ENCODE measurements at regions not wholly inside any gene's neighbourhood (a gene's known extent, or its start where the extent isn't known, plus 50 kb on each side); places are given as distances from the start of the nearest gene placed in this dataset.

- Histone ChIP-seq H3K27ac (no peak overlapping the region), H3K9me3 (ENCODE audit: low read depth) (no peaks in the 10 kb centered on the region), H2AFZ (no peak overlapping the region)
Measured at GRCh38 chr2:51237626-51238271, 205.8 kb upstream of the NRXN1 start.

DNA sequence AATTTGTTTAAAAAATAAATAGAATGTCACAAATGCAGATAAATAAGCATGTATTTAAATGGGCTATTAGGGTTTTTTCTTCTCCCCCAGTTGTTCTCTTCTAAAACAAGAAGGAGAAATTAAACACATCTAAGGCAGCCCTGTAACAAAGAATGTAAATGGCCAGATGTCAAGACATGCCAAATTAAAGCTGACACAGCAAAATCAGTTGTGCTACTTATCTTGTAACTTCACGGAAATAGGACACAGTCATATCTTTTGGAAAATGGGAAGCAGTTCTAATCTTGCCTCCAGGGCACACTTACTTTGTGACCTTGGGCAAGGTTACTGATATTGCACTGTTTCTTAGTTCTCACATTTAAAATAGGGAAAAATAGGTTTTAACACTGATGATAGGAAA is 200.1 kb upstream of the NRXN1 start:
- Histone ChIP-seq H3K27me3 (no peaks in the 10 kb centered on the region), H3K9me2 (replicated peaks; ENCODE audit: insufficient read depth) (no peaks in the 10 kb centered on the region), H3K9me3 (ENCODE audit: low read depth) (no peaks in the 10 kb centered on the region), H3K79me2 (no peaks in the 10 kb centered on the region), H3K4me1 (ENCODE audit: insufficient read depth) (no peaks in the 10 kb centered on the region), H4K20me1 (ENCODE audit: insufficient read depth, poor library complexity, severe bottlenecking) (no peaks in the 10 kb centered on the region), H3K4me2 (no peak overlapping the region), H3K36me3 (replicated peaks; ENCODE audit: insufficient read depth, low read depth) (no peaks in the 10 kb centered on the region), H3K27ac (no peak overlapping the region), H2AFZ (no peak overlapping the region), H3K4me3 (no peak overlapping the region)
- WGBS (ENCODE audit: low lambda C conversion rate, missing lambda C conversion rate) = 39% methylated on average over 1 of the region's 1 CpG
- TF ChIP-seq EZH2 (IDR thresholded peaks at IDR 0.05; ENCODE audit: borderline replicate concordance) (no peak), EZH2phosphoT487 (IDR thresholded peaks at IDR 0.05; ENCODE audit: low read depth, severe bottlenecking, unreplicated experiment) (no peak), CTCF (IDR thresholded peaks at IDR 0.05; ENCODE audit: poor library complexity) (no peak)
- no peak for DNase-seq (ENCODE audit: low spot score)

More at GRCh38 chr2:51237626-51238271, 205.8 kb upstream of the NRXN1 start:
- H3K4me2 ChIP-seq = no peak overlapping the region
- H4K20me1 ChIP-seq (ENCODE audit: insufficient read depth, poor library complexity, severe bottlenecking) = no peaks in the 10 kb centered on the region
- H3K9me2 ChIP-seq (replicated peaks; ENCODE audit: insufficient read depth) = no peaks in the 10 kb centered on the region
- no peaks in the 10 kb centered on the region for H3K4me1 ChIP-seq (ENCODE audit: insufficient read depth)
- no peak for DNase-seq (ENCODE audit: low spot score)
- no peak overlapping the region for H3K4me3 ChIP-seq
- no peaks in the 10 kb centered on the region for H3K36me3 ChIP-seq (replicated peaks; ENCODE audit: insufficient read depth, low read depth)
- no peaks in the 10 kb centered on the region for H3K27me3 ChIP-seq
- H3K79me2 ChIP-seq = no peaks in the 10 kb centered on the region
- TF ChIP-seq CTCF (IDR thresholded peaks at IDR 0.05; ENCODE audit: poor library complexity) (no peak), EZH2 (IDR thresholded peaks at IDR 0.05; ENCODE audit: borderline replicate concordance) (no peak), EZH2phosphoT487 (IDR thresholded peaks at IDR 0.05; ENCODE audit: low read depth, severe bottlenecking, unreplicated experiment) (no peak)

- WGBS (ENCODE audit: low lambda C conversion rate, missing lambda C conversion rate) = 65% methylated on average over 2 of the region's 2 CpGs
- H3K4me2 ChIP-seq = no peak overlapping the region
- H3K9me2 ChIP-seq (replicated peaks; ENCODE audit: insufficient read depth) = no peaks in the 10 kb centered on the region
- no peaks in the 10 kb centered on the region for H3K4me1 ChIP-seq (ENCODE audit: insufficient read depth)
- H3K79me2 ChIP-seq = no peaks in the 10 kb centered on the region
- no peaks in the 10 kb centered on the region for H3K36me3 ChIP-seq (replicated peaks; ENCODE audit: insufficient read depth, low read depth)
- TF ChIP-seq EZH2 (IDR thresholded peaks at IDR 0.05; ENCODE audit: borderline replicate concordance) = no peak
- no peak for TF ChIP-seq EZH2phosphoT487 (IDR thresholded peaks at IDR 0.05; ENCODE audit: low read depth, severe bottlenecking, unreplicated experiment)
- no peak for TF ChIP-seq CTCF (IDR thresholded peaks at IDR 0.05; ENCODE audit: poor library complexity)
- no peak overlapping the region for H2AFZ ChIP-seq
- H3K4me3 ChIP-seq = no peak overlapping the region
- no peak for DNase-seq (ENCODE audit: low spot score)
- H3K27me3 ChIP-seq = no peaks in the 10 kb centered on the region
- H3K27ac ChIP-seq = no peak overlapping the region
- H3K9me3 ChIP-seq (ENCODE audit: low read depth) = no peaks in the 10 kb centered on the region
- no peaks in the 10 kb centered on the region for H4K20me1 ChIP-seq (ENCODE audit: insufficient read depth, poor library complexity, severe bottlenecking)
Measured at GRCh38 chr2:51231071-51231470, 199.1 kb upstream of the NRXN1 start.
